ENCODE measurements at regions not wholly inside any gene's neighbourhood (a gene's known extent, or its start where the extent isn't known, plus 50 kb on each side); places are given as distances from the start of the nearest gene placed in this dataset.

GRCh38 chr4:176611951-176612350, 180.8 kb downstream of the VEGFC start:
- ChIA-PET POLR2A (no interaction called here), CTCF (ENCODE audit: low intra/inter-chr PET ratio, low total read pairs) (no interaction called here)
- H3K9me3 ChIP-seq (ENCODE audit: low read length): no peaks in the 10 kb centered on the region
- H3K27me3 ChIP-seq (ENCODE audit: control insufficient read depth in 1 of 2, insufficient read depth in 2 of 2, low read length in 2 of 2): no peaks in the 10 kb centered on the region
- 5% methylated on average over 1 of the region's 1 CpG for WGBS (ENCODE audit: low lambda C conversion rate)
- FAIRE-seq (no peak), ATAC-seq (no peak), DNase-seq (ENCODE audit: low spot score) (no peak)
- no peak overlapping the region for H3K4me3 ChIP-seq (replicated peaks in 1 of 3; ENCODE audit: insufficient read depth in 1 of 3, low read depth in 2 of 3, low read length in 3 of 3)
- no TSS peak for BruUV-seq (replicated peaks)
- H3K4me2 ChIP-seq (ENCODE audit: low read depth, low read length): no peak overlapping the region
- no peaks in the 10 kb centered on the region for H4K20me1 ChIP-seq (ENCODE audit: insufficient read depth, low read length)
- no peaks in the 10 kb centered on the region for H3K79me2 ChIP-seq (ENCODE audit: insufficient read depth, low read length)
- intact Hi-C loops (cut with micrococcal nuclease; ENCODE audit: unreplicated experiment) (no loop called here), in situ Hi-C loops (cut with HindIII; ENCODE audit: extremely low pct_ligation_motif_present, low pct_unique_long_range_greater_than_20kb) (no loop called here)
- TF ChIP-seq PHB2 (IDR thresholded peaks at IDR 0.05; ENCODE audit: partially characterized antibody): no peak
- TF ChIP-seq HINFP (CRISPR knock-in tag; IDR thresholded peaks at IDR 0.05; ENCODE audit: low read depth): no peak
- TF ChIP-seq JDP2 (CRISPR knock-in tag; IDR thresholded peaks at IDR 0.05; ENCODE audit: borderline replicate concordance): no peak
- H3K9ac ChIP-seq (ENCODE audit: insufficient read depth, low read depth, low read length): no peak overlapping the region
- H2AFZ ChIP-seq (ENCODE audit: low read length): no peak overlapping the region
- no peaks in the 10 kb centered on the region for H3K4me1 ChIP-seq (ENCODE audit: insufficient read depth, low read length)
- no peaks in the 10 kb centered on the region for H3K36me3 ChIP-seq (replicated peaks in 1 of 2; ENCODE audit: control insufficient read depth in 1 of 2, insufficient read depth in 2 of 2, low read length in 2 of 2)
- no peak overlapping the region for H3K27ac ChIP-seq (ENCODE audit: extremely low read length, insufficient read depth, low read length)

GRCh38 chr4:176614793-176615192, 177.9 kb downstream of the VEGFC start:
- ATAC-seq (no peak), DNase-seq (ENCODE audit: low spot score) (no peak), FAIRE-seq (no peak)
- no peak overlapping the region for H3K27ac ChIP-seq (ENCODE audit: extremely low read length, insufficient read depth, low read length)
- H3K4me1 ChIP-seq (ENCODE audit: insufficient read depth, low read length): no peaks in the 10 kb centered on the region
- H3K9ac ChIP-seq (ENCODE audit: insufficient read depth, low read depth, low read length): no peak overlapping the region
- H3K4me3 ChIP-seq (replicated peaks in 1 of 3; ENCODE audit: insufficient read depth in 1 of 3, low read depth in 2 of 3, low read length in 3 of 3): no peak overlapping the region
- ChIA-PET CTCF (ENCODE audit: low intra/inter-chr PET ratio, low total read pairs) (no interaction called here), POLR2A (no interaction called here)
- no peaks in the 10 kb centered on the region for H3K36me3 ChIP-seq (replicated peaks in 1 of 2; ENCODE audit: control insufficient read depth in 1 of 2, insufficient read depth in 2 of 2, low read length in 2 of 2)
- H2AFZ ChIP-seq (ENCODE audit: low read length): no peak overlapping the region
- H3K79me2 ChIP-seq (ENCODE audit: insufficient read depth, low read length): no peaks in the 10 kb centered on the region
- in situ Hi-C loops (cut with HindIII; ENCODE audit: extremely low pct_ligation_motif_present, low pct_unique_long_range_greater_than_20kb) (no loop called here), intact Hi-C loops (cut with micrococcal nuclease; ENCODE audit: unreplicated experiment) (no loop called here)
- WGBS (ENCODE audit: low lambda C conversion rate): 0% methylated on average over 3 of the region's 3 CpGs
- no peak overlapping the region for H3K4me2 ChIP-seq (ENCODE audit: low read depth, low read length)
- BruUV-seq (replicated peaks): no TSS peak
- H3K27me3 ChIP-seq (ENCODE audit: control insufficient read depth in 1 of 2, insufficient read depth in 2 of 2, low read length in 2 of 2): no peaks in the 10 kb centered on the region
- H3K9me3 ChIP-seq (ENCODE audit: low read length): no peaks in the 10 kb centered on the region
- H4K20me1 ChIP-seq (ENCODE audit: insufficient read depth, low read length): no peaks in the 10 kb centered on the region
- TF ChIP-seq ZNF160 (CRISPR knock-in tag; IDR thresholded peaks at IDR 0.05): no peak
- no peak for TF ChIP-seq POLR2AphosphoS2 (IDR thresholded peaks at IDR 0.05; ENCODE audit: low read depth, low read length)
- no peak for TF ChIP-seq FOXO1 (CRISPR knock-in tag; IDR thresholded peaks at IDR 0.05)
- no peak for TF ChIP-seq ZNF317 (CRISPR knock-in tag; IDR thresholded peaks at IDR 0.05)
- TF ChIP-seq ZNF281 (CRISPR knock-in tag; IDR thresholded peaks at IDR 0.05; ENCODE audit: borderline replicate concordance): no peak
- TF ChIP-seq ZNF75D (CRISPR knock-in tag; IDR thresholded peaks at IDR 0.05; ENCODE audit: borderline replicate concordance): no peak
- TF ChIP-seq SALL2 (CRISPR knock-in tag; IDR thresholded peaks at IDR 0.05): no peak
- TF ChIP-seq ZNF124 (CRISPR knock-in tag; IDR thresholded peaks at IDR 0.05): no peak
- TF ChIP-seq MLXIP (CRISPR knock-in tag; IDR thresholded peaks at IDR 0.05; ENCODE audit: borderline replicate concordance): no peak
- no peak for TF ChIP-seq RCOR2 (CRISPR knock-in tag; IDR thresholded peaks at IDR 0.05)
